WTC11 (cell line): ENCODE measurements at regions not wholly inside any gene's neighbourhood (a gene's known extent, or its start where the extent isn't known, plus 50 kb on each side); places are given as distances from the start of the nearest gene placed in this dataset.

Experiments used
- AFF4 ChIP-seq: sonication (generic); formaldehyde crosslinking; IDR thresholded peaks from 2 replicates; pipeline ENCODE4 v1.8.1; 2023; ENCODE audit warnings: mild to moderate bottlenecking, missing genetic modification reagents, borderline replicate concordance
- ARID4B ChIP-seq: sonication (generic); formaldehyde crosslinking; IDR thresholded peaks from 2 replicates; pipeline ENCODE4 v1.8.0; 2023; ENCODE audit warnings: missing genetic modification reagents, mild to moderate bottlenecking, borderline replicate concordance
- CBFB ChIP-seq: sonication (generic); formaldehyde crosslinking; IDR thresholded peaks from 2 replicates; pipeline ENCODE4 v1.8.1; 2022; ENCODE audit warnings: mild to moderate bottlenecking, low read depth, missing genetic modification reagents
- ELF4 ChIP-seq: sonication (generic); formaldehyde crosslinking; IDR thresholded peaks from 2 replicates; pipeline ENCODE4 v1.8.1; 2022; ENCODE audit warnings: low read depth, mild to moderate bottlenecking, moderate library complexity, missing genetic modification reagents
- FOXK1 ChIP-seq: sonication (generic); formaldehyde crosslinking; IDR thresholded peaks from 2 replicates; pipeline ENCODE4 v1.8.0; 2022; ENCODE audit warnings: mild to moderate bottlenecking, moderate library complexity, missing genetic modification reagents
- FOXP4 ChIP-seq: sonication (generic); formaldehyde crosslinking; IDR thresholded peaks from 2 replicates; pipeline ENCODE4 v1.8.0; 2022; ENCODE audit warnings: mild to moderate bottlenecking, missing genetic modification reagents
- RELA ChIP-seq: sonication (generic); formaldehyde crosslinking; IDR thresholded peaks from 2 replicates; pipeline ENCODE4 v1.8.1; 2022; ENCODE audit warnings: missing genetic modification reagents, mild to moderate bottlenecking, borderline replicate concordance
- USF1 ChIP-seq: sonication (generic); formaldehyde crosslinking; IDR thresholded peaks from 2 replicates; pipeline ENCODE4 v1.8.0; 2022; ENCODE audit warnings: mild to moderate bottlenecking, missing genetic modification reagents
- USF2 ChIP-seq: sonication (generic); formaldehyde crosslinking; IDR thresholded peaks from 2 replicates; pipeline ENCODE4 v1.8.1; 2023; ENCODE audit warnings: mild to moderate bottlenecking, missing genetic modification reagents, moderate library complexity
- ZNF232 ChIP-seq: sonication (generic); formaldehyde crosslinking; IDR thresholded peaks from 2 replicates; pipeline ENCODE4 v1.8.0; 2022; ENCODE audit warnings: mild to moderate bottlenecking, missing genetic modification reagents
- ZNF512 ChIP-seq: sonication (generic); formaldehyde crosslinking; IDR thresholded peaks from 2 replicates; pipeline ENCODE4 v1.8.1; 2022; ENCODE audit warnings: missing genetic modification reagents, borderline replicate concordance
- TF ChIP-seq, protein P1 (sequence below): fragments of 200-600 bp; IDR thresholded peaks from 2 replicates; pipeline ENCODE4 v1.8.0; 2022; ENCODE audit warnings: antibody characterized with exemption
- TF ChIP-seq, protein P2 (sequence below): sonication (generic); formaldehyde crosslinking; IDR thresholded peaks from 2 replicates; pipeline ENCODE4 v1.8.1; 2022; ENCODE audit warnings: mild to moderate bottlenecking, moderate library complexity, missing genetic modification reagents

DNA sequence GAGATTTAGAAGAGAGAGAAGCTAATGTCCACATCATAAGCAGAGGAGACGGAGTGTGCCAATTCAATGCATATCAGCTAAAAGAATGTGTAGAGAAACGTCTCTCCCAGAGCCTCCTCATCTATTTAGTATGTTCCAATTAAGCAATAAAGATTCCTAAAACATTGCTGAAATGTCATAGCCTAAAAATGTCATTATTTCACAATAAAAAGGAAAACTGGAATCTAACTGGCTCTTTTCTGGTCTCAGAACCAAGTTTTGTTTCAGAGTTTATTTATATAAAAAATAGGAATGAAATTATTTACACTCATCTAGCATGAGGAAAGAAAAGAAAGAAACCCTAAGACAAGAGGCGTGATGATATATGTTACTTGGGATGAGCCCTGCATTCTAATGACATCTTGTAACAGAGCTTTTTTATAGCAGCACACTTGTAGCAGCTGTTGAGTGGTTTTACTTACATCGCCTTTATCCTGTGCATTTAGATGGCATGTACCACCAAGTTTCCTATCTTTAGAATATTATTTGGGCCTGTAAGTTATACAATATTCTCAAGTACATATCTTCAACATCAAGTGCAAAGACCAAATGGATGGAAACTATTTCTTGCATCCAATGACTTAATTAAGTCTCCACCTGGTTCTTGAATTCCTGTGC lies 266.3 kb upstream of the PRKD1 start:
- TF ChIP-seq USF1 (no peak), ELF4 (CRISPR knock-in tag) (no peak), ZNF232 (CRISPR knock-in tag) (no peak), FOXK1 (CRISPR knock-in tag) (no peak), ARID4B (no peak), AFF4 (CRISPR knock-in tag) (no peak), USF2 (no peak), ZNF512 (CRISPR knock-in tag) (no peak), RELA (CRISPR knock-in tag) (no peak), FOXP4 (no peak), CBFB (CRISPR knock-in tag) (no peak)
- TF ChIP-seq, protein P1, sequence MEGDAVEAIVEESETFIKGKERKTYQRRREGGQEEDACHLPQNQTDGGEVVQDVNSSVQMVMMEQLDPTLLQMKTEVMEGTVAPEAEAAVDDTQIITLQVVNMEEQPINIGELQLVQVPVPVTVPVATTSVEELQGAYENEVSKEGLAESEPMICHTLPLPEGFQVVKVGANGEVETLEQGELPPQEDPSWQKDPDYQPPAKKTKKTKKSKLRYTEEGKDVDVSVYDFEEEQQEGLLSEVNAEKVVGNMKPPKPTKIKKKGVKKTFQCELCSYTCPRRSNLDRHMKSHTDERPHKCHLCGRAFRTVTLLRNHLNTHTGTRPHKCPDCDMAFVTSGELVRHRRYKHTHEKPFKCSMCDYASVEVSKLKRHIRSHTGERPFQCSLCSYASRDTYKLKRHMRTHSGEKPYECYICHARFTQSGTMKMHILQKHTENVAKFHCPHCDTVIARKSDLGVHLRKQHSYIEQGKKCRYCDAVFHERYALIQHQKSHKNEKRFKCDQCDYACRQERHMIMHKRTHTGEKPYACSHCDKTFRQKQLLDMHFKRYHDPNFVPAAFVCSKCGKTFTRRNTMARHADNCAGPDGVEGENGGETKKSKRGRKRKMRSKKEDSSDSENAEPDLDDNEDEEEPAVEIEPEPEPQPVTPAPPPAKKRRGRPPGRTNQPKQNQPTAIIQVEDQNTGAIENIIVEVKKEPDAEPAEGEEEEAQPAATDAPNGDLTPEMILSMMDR, result no peak
- TF ChIP-seq, protein P2, sequence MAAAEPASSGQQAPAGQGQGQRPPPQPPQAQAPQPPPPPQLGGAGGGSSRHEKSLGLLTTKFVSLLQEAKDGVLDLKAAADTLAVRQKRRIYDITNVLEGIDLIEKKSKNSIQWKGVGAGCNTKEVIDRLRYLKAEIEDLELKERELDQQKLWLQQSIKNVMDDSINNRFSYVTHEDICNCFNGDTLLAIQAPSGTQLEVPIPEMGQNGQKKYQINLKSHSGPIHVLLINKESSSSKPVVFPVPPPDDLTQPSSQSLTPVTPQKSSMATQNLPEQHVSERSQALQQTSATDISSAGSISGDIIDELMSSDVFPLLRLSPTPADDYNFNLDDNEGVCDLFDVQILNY, result no peak
